HL-60 (cell line): ENCODE measurements at regions not wholly inside any gene's neighbourhood (a gene's known extent, or its start where the extent isn't known, plus 50 kb on each side); places are given as distances from the start of the nearest gene placed in this dataset.

Source experiments
- DNase-seq, 2 experiments: peaks; one replicate each; pipeline ENCODE4 v3.0.0-alpha.2; 2010 to 2020; ENCODE audit warnings: low read depth in 1 of 2, low spot score in 1 of 2
- H3K27ac ChIP-seq: fragments of 250-450 bp; sonication (Bioruptor Pico); replicated peaks from 2 replicates; pipeline ENCODE4 v1.5.1; 2020; ENCODE audit warnings: mild to moderate bottlenecking, moderate library complexity
- H3K27me3 ChIP-seq: fragments of 250-450 bp; sonication (Bioruptor Pico); 2 replicates; pipeline ENCODE4 v1.5.1; 2021; ENCODE audit warnings: mild to moderate bottlenecking, moderate library complexity; ENCODE audit not compliant: insufficient read depth, poor library complexity, severe bottlenecking
- H3K4me3 ChIP-seq: replicated peaks from 2 replicates; pipeline ENCODE4 v1.5.1; 2011; ENCODE audit warnings: mild to moderate bottlenecking, control low read depth, low read length; ENCODE audit not compliant: insufficient read depth
- GABPA ChIP-seq: IDR thresholded peaks from 2 replicates; pipeline ENCODE4 v1.6.1; 2012; ENCODE audit warnings: low read depth
- POLR2AphosphoS5 ChIP-seq: IDR thresholded peaks from 2 replicates; pipeline ENCODE4 v1.6.1; 2012; ENCODE audit warnings: low read depth
- SPI1 ChIP-seq: IDR thresholded peaks from 2 replicates; pipeline ENCODE4 v1.6.1; 2012; ENCODE audit warnings: low read depth, mild to moderate bottlenecking, borderline replicate concordance
- TF ChIP-seq, protein P1 (sequence below): IDR thresholded peaks from 2 replicates; pipeline ENCODE4 v1.6.1; 2012; ENCODE audit warnings: low read depth; ENCODE audit not compliant: insufficient replicate concordance
- TF ChIP-seq, protein P2 (sequence below): IDR thresholded peaks from one replicate; pipeline ENCODE4 v1.5.1; 2011; ENCODE audit warnings: low read length, control low read depth, inconsistent platforms; ENCODE audit not compliant: insufficient read depth

DNA sequence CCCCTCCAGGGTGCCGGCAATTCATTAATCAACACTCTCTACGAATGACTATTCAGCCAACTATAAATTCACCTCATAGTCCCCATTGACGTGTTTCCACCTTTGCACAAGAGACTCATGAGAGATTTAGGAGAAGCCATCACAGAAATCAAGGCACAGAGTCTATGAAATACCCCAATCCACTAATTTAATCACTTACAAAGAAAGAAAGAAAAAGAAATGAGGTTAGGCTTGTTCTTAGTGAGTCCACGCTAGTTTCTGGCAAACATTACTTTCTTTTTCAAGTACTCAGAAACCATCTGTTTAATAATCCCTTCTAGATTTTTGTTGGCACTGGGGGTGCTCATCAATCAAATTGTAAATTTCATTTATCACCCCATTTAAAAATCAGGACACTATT is 125.2 kb upstream of the ADPGK start:
- no peak for DNase-seq
- Histone ChIP-seq H3K4me3 (no peak overlapping the region), H3K27me3 (no peaks in the 10 kb centered on the region), H3K27ac (no peak overlapping the region)
- no peak for TF ChIP-seq SPI1
- TF ChIP-seq GABPA = no peak
- no peak for TF ChIP-seq POLR2AphosphoS5
- TF ChIP-seq, protein P1, sequence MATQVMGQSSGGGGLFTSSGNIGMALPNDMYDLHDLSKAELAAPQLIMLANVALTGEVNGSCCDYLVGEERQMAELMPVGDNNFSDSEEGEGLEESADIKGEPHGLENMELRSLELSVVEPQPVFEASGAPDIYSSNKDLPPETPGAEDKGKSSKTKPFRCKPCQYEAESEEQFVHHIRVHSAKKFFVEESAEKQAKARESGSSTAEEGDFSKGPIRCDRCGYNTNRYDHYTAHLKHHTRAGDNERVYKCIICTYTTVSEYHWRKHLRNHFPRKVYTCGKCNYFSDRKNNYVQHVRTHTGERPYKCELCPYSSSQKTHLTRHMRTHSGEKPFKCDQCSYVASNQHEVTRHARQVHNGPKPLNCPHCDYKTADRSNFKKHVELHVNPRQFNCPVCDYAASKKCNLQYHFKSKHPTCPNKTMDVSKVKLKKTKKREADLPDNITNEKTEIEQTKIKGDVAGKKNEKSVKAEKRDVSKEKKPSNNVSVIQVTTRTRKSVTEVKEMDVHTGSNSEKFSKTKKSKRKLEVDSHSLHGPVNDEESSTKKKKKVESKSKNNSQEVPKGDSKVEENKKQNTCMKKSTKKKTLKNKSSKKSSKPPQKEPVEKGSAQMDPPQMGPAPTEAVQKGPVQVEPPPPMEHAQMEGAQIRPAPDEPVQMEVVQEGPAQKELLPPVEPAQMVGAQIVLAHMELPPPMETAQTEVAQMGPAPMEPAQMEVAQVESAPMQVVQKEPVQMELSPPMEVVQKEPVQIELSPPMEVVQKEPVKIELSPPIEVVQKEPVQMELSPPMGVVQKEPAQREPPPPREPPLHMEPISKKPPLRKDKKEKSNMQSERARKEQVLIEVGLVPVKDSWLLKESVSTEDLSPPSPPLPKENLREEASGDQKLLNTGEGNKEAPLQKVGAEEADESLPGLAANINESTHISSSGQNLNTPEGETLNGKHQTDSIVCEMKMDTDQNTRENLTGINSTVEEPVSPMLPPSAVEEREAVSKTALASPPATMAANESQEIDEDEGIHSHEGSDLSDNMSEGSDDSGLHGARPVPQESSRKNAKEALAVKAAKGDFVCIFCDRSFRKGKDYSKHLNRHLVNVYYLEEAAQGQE = no peak
- TF ChIP-seq, protein P2, sequence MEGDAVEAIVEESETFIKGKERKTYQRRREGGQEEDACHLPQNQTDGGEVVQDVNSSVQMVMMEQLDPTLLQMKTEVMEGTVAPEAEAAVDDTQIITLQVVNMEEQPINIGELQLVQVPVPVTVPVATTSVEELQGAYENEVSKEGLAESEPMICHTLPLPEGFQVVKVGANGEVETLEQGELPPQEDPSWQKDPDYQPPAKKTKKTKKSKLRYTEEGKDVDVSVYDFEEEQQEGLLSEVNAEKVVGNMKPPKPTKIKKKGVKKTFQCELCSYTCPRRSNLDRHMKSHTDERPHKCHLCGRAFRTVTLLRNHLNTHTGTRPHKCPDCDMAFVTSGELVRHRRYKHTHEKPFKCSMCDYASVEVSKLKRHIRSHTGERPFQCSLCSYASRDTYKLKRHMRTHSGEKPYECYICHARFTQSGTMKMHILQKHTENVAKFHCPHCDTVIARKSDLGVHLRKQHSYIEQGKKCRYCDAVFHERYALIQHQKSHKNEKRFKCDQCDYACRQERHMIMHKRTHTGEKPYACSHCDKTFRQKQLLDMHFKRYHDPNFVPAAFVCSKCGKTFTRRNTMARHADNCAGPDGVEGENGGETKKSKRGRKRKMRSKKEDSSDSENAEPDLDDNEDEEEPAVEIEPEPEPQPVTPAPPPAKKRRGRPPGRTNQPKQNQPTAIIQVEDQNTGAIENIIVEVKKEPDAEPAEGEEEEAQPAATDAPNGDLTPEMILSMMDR = no peak

DNA sequence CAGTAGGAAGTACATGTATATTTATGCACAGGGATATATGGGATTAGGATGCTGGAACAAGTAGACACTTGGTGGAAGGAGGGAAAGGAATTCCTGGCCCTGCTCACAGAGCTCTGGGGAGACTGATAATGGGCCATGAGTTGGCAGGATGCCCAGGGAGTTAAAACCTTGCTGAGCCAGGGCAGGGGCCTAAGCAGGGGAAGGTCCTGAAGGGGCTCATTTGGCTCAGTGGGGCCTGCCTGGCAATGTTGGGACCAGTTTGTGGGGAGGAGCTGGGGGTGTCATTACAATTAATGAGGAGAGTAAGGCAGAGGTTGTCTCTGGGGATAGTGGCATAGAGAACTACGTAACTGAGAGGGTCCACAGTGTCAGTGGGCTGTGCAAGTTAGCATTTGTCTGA is 124.2 kb upstream of the ADPGK start:
- TF ChIP-seq, protein P1 = no peak
- no peak for TF ChIP-seq GABPA
- TF ChIP-seq, protein P2 = no peak
- TF ChIP-seq POLR2AphosphoS5 = no peak
- no peak for TF ChIP-seq SPI1
- Histone ChIP-seq H3K27ac (no peak overlapping the region), H3K27me3 (peaks cover 8% of the 10 kb centered on the region), H3K4me3 (no peak overlapping the region)
- DNase-seq = no peak

DNA sequence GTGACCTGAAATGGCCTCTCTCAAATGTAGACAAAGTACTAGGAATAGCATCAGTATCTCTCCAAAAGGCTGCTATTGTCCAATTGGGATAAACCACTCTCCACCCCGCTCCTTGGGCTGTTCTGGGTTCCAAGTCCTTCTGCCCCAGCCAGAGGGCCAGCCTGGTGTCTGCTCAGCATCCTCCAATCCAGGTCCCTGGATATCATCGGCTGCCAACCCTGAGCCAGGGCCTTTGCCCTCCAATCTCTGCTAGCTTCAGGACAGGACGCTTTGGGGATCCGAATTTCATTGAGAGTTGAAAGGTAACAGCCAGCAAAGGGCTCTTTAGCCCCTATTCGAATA is 119.3 kb upstream of the ADPGK start:
- no peak for DNase-seq
- TF ChIP-seq, protein P2 = no peak
- Histone ChIP-seq H3K27ac (no peak overlapping the region), H3K4me3 (no peak overlapping the region), H3K27me3 (peaks cover 14% of the 10 kb centered on the region)

DNA sequence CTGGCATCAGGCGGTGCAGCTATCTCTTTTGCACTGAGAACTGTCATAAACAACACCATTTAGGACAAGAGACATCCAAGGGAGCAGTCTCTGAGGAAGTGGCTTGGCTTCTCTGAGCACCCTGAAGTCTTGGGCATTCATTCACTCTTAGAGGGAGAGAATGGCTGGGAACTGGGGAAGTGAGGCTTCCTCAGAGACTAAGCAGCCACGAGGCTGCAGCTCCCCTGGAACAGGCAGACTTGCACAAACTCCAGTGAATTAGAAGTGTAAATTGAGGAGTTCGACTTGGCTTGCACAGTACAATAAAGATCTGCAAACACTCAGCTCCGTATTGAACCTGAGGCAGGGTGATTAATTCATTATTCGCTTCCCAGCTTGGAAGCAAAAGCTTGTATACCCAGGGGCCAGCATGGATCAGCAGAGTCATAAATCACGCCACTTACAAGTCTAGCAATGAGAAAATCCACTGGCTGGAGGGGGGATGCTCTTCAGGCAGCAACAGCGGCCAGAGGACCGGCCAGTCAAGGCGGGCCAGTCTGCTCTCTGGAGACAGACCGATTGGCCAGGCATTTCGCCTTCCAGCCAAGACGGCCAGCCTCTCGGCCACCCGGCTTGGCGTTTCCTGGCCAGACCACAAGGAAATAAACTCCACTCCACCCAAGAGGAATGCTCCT is 118.8 kb upstream of the ADPGK start:
- TF ChIP-seq, protein P1 = no peak
- TF ChIP-seq SPI1 (no peak), POLR2AphosphoS5 (no peak), GABPA (no peak)
- no peak overlapping the region for H3K4me3 ChIP-seq
- H3K27me3 ChIP-seq = peaks cover 14% of the 10 kb centered on the region
- DNase-seq = no peak
- no peak overlapping the region for H3K27ac ChIP-seq
